Esophagus squamous epithelium (tissue), 4 donors: ENCODE measurements at regions not wholly inside any gene's neighbourhood (a gene's known extent, or its start where the extent isn't known, plus 50 kb on each side); places are given as distances from the start of the nearest gene placed in this dataset.

Source experiments
- POLR2A ChIP-seq, 4 donors: fragments of 450-650 bp; IDR thresholded peaks; one replicate each; pipeline ENCODE4 v1.6.1; 2017; ENCODE audit warnings: antibody characterized with exemption in 4 of 4, mild to moderate bottlenecking in 4 of 4, moderate library complexity in 3 of 4
- TF ChIP-seq, protein P1 (sequence below), 6 experiments: fragments of 450-650 bp in 4 of 6; fragments of 200-600 bp in 2 of 6; sonication (generic) in 2 of 6; IDR thresholded peaks; one replicate each; pipeline ENCODE4 v1.5.1; 2016 to 2019; ENCODE audit warnings: antibody characterized with exemption in 6 of 6, mild to moderate bottlenecking in 4 of 6, moderate library complexity in 4 of 6

- TF ChIP-seq, protein P1, sequence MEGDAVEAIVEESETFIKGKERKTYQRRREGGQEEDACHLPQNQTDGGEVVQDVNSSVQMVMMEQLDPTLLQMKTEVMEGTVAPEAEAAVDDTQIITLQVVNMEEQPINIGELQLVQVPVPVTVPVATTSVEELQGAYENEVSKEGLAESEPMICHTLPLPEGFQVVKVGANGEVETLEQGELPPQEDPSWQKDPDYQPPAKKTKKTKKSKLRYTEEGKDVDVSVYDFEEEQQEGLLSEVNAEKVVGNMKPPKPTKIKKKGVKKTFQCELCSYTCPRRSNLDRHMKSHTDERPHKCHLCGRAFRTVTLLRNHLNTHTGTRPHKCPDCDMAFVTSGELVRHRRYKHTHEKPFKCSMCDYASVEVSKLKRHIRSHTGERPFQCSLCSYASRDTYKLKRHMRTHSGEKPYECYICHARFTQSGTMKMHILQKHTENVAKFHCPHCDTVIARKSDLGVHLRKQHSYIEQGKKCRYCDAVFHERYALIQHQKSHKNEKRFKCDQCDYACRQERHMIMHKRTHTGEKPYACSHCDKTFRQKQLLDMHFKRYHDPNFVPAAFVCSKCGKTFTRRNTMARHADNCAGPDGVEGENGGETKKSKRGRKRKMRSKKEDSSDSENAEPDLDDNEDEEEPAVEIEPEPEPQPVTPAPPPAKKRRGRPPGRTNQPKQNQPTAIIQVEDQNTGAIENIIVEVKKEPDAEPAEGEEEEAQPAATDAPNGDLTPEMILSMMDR (IDR thresholded peaks at IDR 0.05), result no peak
- TF ChIP-seq POLR2A (IDR thresholded peaks at IDR 0.05), result no peak
Measured at GRCh38 chr3:168878655-168879054, 782.9 kb upstream of the GOLIM4 start.
